GM18951 (cell line): ENCODE measurements at regions not wholly inside any gene's neighbourhood (a gene's known extent, or its start where the extent isn't known, plus 50 kb on each side); places are given as distances from the start of the nearest gene placed in this dataset.

Experiments used
- POLR2A ChIP-seq: IDR thresholded peaks from 4 replicates; pipeline ENCODE4 v1.6.1; 2011; ENCODE audit warnings: mild to moderate bottlenecking; ENCODE audit not compliant: insufficient read length, insufficient read depth; ENCODE audit errors: extremely low read depth
- in situ Hi-C: fragments of 300-500 bp; cut with MboI; formaldehyde crosslinking; loops from one replicate; pipeline ENCODE4 v1.12.0; 2022; ENCODE audit warnings: low sequenced_read_pairs, mixed read lengths, inconsistent platforms; ENCODE audit not compliant: unreplicated experiment

GRCh38 chr4:14810121-14810520, 192.2 kb upstream of the CPEB2 start:
- in situ Hi-C loops, result no loop called here
- no peak for TF ChIP-seq POLR2A

GRCh38 chr4:14810568-14810967, 191.7 kb upstream of the CPEB2 start:
- TF ChIP-seq POLR2A, result no peak
- in situ Hi-C loops, result no loop called here

GRCh38 chr4:14812101-14812500, 190.2 kb upstream of the CPEB2 start:
- in situ Hi-C loops, result no loop called here
- TF ChIP-seq POLR2A, result no peak

- in situ Hi-C loops, result no loop called here
- no peak for TF ChIP-seq POLR2A
Observed at GRCh38 chr4:14816623-14817261, 185.5 kb upstream of the CPEB2 start.

GRCh38 chr4:14824189-14824588, 178.1 kb upstream of the CPEB2 start:
- TF ChIP-seq POLR2A, result no peak
- in situ Hi-C loops, result no loop called here

GRCh38 chr4:14827111-14827510, 175.2 kb upstream of the CPEB2 start:
- in situ Hi-C loops, result no loop called here
- no peak for TF ChIP-seq POLR2A

GRCh38 chr4:14829795-14830194, 172.5 kb upstream of the CPEB2 start:
- in situ Hi-C loops, result no loop called here
- no peak for TF ChIP-seq POLR2A

- in situ Hi-C loops, result no loop called here
- no peak for TF ChIP-seq POLR2A
Observed at GRCh38 chr4:14831416-14831815, 170.9 kb upstream of the CPEB2 start.

GRCh38 chr4:14833053-14833452, 169.2 kb upstream of the CPEB2 start:
- in situ Hi-C loops, result no loop called here
- TF ChIP-seq POLR2A, result no peak

- TF ChIP-seq POLR2A, result no peak
- in situ Hi-C loops, result no loop called here
Observed at GRCh38 chr4:14834382-14834781, 167.9 kb upstream of the CPEB2 start.

GRCh38 chr4:14835288-14835687, 167.0 kb upstream of the CPEB2 start:
- TF ChIP-seq POLR2A, result no peak
- in situ Hi-C loops, result no loop called here

GRCh38 chr4:14835708-14836425, 166.4 kb upstream of the CPEB2 start:
- TF ChIP-seq POLR2A, result no peak
- in situ Hi-C loops, result no loop called here

GRCh38 chr4:14837860-14838259, 164.4 kb upstream of the CPEB2 start:
- no peak for TF ChIP-seq POLR2A
- in situ Hi-C loops, result no loop called here

GRCh38 chr4:14841801-14842768, 160.2 kb upstream of the CPEB2 start:
- in situ Hi-C loops, result no loop called here

More at GRCh38 chr4:14841801-14842768, 160.2 kb upstream of the CPEB2 start:
- no peak for TF ChIP-seq POLR2A
